GM21367 (cell line): ENCODE measurements at regions not wholly inside any gene's neighbourhood (a gene's known extent, or its start where the extent isn't known, plus 50 kb on each side); places are given as distances from the start of the nearest gene placed in this dataset.
"Not testable (repeated sequence)": the region's sequence is repeated elsewhere in the genome, so short reads cannot be mapped to it uniquely, and the experiment has no call there.

Experiments used
- ATAC-seq: cut with Tn5 transposase; IDR thresholded peaks from one replicate; pipeline ENCODE4 v1.9.1; 2021; ENCODE audit not compliant: unreplicated experiment

DNA sequence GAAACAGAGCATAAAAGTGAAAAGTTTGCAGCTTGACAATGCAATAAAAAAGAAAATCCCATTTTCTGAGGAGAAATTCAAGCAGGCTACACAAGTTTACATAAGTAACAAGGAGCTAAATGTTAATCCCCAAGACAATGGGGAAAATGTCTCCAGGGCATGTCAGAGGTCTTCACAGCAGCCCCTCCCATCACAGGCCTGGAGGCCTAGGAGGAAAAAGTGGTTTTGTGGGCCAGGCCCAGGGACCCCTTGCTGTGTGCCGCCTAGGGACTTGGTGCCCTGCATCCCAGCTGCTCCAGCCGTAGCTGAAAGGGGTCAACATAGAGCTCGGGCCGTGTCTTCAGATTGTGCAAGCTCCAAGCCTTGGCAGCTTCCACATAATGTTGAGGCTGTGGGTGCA, 186.7 kb upstream of the MAP3K1 start:
- not testable (repeated sequence) for ATAC-seq

GRCh38 chr5:56625541-56625940, 189.8 kb upstream of the MAP3K1 start:
- no peak for ATAC-seq

- ATAC-seq = no peak
Measured at GRCh38 chr5:56624751-56625150, 190.6 kb upstream of the MAP3K1 start.

- ATAC-seq = no peak
Measured at GRCh38 chr5:56622141-56622540, 193.2 kb upstream of the MAP3K1 start.

DNA sequence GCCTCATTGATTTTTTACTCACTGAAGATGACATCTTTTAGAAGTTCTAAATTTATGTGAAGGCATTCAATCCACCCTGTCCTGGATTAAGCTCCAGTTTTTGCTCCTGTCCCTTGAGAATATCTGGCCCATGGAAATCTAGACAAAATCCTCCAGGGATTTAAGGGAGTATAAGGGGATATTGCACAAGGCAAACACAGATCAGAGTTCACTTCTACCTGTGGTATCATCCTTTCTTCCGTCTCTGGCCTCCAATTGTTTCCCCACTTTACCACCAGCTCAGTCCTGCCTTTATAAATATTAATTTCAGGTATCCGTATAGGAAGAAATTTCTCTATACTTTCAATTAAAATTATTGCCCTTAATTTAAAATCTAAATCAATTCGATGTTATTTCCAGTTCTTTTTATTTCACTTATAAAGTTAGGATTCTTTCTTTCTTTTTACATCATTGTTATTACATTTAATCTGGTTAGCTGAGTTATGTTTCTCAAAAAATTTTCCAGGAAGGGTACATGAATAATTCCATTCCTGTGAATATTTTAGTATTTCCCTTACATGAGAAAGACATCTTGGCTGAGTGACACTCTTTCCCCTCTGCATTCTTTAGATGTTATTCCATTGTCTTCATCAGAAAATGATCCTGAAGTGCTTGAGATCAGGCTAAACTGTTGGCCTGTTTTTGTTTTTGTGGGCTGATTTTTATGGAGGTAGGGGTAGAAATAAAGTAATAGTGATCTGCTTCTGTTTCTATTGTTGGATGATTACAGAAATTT, 194.3 kb upstream of the MAP3K1 start:
- no peak for ATAC-seq

- ATAC-seq = no peak
Measured at GRCh38 chr5:56617998-56618397, 197.4 kb upstream of the MAP3K1 start.

- ATAC-seq = no peak
Measured at GRCh38 chr5:56616454-56617160, 198.7 kb upstream of the MAP3K1 start.

- no peak for ATAC-seq
Measured at GRCh38 chr5:56615361-56616153, 199.8 kb upstream of the MAP3K1 start.

DNA sequence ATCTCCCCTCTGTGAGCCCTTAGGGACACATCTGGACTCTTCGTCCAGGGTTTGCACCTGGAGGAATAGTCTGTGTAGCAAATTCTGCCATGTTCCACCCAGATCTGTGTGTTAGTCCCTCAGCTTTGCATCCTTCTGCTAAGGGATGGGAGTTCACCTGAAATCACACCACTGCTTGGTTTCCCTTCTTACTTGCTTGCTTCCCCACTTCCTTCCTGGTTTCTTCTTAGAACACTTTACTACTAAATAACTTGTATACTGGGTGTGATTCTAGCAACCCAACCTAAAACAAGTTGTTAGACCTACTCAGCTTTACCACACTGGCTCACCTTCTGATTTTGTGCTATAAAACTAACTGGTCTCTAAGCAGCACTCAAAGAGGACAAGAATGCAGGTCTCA, 202.6 kb upstream of the MAP3K1 start:
- ATAC-seq = no peak

DNA sequence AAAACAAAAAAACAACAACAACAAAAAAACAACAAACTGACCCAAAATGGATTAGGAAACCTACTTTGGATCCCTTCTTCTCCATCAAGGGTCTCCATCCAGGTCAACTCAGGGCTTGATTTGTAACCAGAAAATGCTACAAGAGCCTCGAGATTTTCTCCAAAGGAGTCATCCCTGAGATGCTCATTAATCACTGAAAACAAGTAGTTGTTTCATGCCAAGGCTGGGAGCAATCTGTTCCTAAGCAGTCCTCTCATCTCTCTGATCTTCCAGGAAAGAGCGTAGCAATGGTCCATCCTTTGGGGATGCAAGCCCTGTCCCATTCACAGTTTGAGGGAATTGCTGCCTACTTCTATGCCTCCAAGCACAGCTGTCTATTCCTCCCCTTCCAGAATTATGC, 203.0 kb upstream of the MAP3K1 start:
- ATAC-seq = no peak

DNA sequence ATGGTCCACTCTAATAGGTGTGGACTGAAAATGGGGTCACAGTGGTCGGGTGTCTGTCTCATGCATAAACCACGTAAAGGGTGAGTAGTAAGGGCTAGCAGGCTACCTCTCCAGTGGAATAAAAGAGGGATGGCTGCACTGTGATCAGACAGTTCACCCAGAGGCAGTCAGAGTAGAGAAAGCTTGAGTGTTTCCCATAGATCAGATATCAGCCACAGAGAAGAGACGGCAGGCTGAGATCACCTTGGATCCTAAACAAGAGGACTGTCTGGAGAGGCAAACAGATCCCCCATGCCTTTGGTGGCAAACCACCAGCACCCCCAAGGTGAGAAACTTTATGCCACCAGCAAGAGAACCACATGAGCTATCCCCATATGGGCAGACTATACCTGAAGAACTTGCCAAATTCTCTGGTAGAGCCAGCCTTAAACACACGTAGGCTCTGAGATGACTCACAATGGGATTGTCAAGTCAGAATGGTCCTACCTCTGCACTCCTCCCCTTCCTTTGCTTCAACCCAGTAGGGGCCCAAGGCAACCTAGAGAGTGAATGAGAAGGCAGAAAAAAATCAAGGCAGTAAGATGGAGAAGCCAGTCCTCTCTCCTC, 205.2 kb upstream of the MAP3K1 start:
- no peak for ATAC-seq

DNA sequence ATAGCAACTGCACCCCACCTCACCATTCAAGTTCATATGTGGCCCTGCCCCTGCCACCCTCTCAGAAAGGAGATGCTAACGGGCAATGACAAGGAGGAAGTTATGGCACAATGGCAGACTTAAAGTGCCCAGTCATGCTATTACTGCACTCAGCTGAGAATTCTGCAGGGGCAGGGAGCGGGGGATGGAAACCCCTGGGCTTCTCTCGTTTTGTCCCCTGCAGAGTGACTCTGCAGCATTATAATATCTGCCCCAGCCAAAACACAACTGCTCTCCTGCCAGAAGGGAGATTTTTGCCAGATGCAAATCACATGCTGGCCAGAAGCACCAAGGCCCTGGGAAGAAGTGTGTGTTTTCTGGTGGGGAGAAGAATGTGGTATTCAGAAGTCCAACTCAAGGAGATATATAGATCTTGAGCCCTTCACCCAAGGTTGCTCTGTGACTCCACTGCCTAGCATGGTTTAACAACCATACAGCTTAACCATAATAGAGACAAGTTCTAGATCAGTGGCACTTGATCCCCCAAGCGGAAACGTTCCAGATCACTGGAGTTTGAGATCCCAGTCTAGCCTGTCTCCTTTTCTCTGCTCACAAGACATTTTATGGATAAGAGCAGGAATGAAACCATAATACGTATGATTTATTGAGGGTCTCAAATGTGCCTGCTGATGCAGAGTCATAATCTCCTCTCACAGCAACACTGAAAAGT, 207.0 kb upstream of the MAP3K1 start:
- ATAC-seq = no peak

- no peak for ATAC-seq
Measured at GRCh38 chr5:56607551-56607950, 207.8 kb upstream of the MAP3K1 start.

- no peak for ATAC-seq
Measured at GRCh38 chr5:56607074-56607473, 208.3 kb upstream of the MAP3K1 start.

DNA sequence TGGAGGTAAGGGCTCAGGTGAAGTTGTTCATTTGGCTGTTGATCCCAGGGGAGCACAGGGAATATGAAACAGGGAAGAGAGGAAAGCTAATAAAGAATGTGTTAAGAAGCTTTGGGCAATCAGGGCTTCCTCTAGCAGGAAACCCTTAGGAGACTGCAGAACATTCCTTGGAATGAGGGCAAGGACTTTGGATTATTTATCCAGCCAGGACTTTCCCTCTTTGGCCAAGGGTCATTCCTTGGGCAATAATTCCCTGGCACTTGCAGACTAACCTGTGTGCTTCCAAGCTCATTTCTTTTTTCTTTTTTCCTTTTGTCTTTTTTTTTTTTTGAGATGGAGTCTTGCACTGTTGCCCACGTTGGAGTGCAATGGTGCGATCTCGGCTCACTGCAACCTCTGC, 209.2 kb upstream of the MAP3K1 start:
- no peak for ATAC-seq

DNA sequence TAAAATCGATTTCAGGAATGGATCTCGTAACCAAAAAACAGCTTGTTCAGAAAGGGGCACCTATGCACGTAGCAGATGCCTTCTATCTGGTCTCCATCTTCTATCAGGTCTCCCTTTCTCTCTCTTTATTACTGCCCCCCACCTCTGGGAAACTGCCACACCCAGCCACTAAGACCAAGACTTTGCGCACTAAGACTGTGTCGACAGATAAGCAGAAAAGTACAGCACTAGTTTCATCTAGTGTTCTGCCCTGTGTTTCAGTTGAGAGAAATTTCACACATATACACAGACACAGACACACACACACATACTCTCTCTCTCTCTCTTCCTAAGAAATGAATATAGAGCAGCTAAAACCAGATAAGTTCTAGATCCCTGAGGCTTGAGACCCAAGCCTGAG, 210.1 kb upstream of the MAP3K1 start:
- no peak for ATAC-seq

DNA sequence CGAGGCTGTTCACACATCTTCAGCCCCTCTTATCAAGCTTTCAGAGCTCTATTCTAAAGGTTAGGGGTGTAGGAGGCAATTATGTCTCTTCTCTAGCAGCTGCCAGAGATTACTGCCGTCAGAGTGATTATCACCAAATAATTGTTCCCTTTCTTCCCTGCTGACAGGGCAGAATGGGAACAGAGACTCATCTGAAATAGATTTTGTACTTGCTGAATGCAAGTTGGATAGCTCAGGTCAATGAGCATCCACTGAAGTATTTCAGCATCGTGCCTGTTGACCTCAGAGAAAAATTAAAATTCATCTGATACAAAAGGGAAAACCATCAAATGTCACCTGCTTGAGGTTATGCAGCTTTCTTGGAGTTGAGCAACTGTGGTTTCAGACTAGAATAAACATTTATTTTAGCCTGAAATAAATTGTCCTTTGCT, 213.7 kb upstream of the MAP3K1 start:
- no peak for ATAC-seq

- no peak for ATAC-seq
Measured at GRCh38 chr5:56598941-56599340, 216.4 kb upstream of the MAP3K1 start.

DNA sequence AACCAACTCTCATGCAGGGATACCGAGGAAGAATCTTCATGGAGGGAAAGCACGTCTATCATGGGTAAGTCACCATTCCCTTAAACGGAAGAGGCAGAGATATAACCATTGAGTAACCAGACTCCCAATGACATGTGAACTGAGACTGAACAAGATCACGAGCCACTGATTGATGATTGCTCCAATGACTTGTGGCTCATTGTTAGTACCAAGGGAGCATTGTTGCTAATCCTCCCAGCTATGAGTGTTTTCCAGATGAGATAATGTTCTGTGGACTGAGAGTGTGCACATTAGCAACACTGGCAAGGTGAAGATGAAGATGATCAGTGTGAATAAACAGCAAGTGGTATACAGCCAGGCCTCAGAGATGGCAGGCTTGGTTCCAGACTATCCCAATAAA, 219.2 kb upstream of the MAP3K1 start:
- ATAC-seq = no peak

- ATAC-seq = no peak
Measured at GRCh38 chr5:56595566-56595965, 219.8 kb upstream of the MAP3K1 start.

- ATAC-seq = no peak
Measured at GRCh38 chr5:56594792-56595191, 220.6 kb upstream of the MAP3K1 start.
